LHCN-M2 (cell line): ENCODE measurements at regions not wholly inside any gene's neighbourhood (a gene's known extent, or its start where the extent isn't known, plus 50 kb on each side); places are given as distances from the start of the nearest gene placed in this dataset.
"Not testable (repeated sequence)": the region's sequence is repeated elsewhere in the genome, so short reads cannot be mapped to it uniquely, and the experiment has no call there.

Source experiments
- DNase-seq: peaks from one replicate; pipeline ENCODE4 v3.0.0-alpha.2; 2012; ENCODE audit warnings: low read depth

- peak; percentile 32 for DNase-seq
Measured at GRCh38 chr13:33340631-33341030, 55.1 kb upstream of the STARD13 start.

GRCh38 chr13:33341861-33342452 is 56.4 kb upstream of the STARD13 start:
- DNase-seq: peak; percentile 3

GRCh38 chr13:33345842-33346241 is 60.3 kb upstream of the STARD13 start:
- DNase-seq: peak; percentile 1

DNA sequence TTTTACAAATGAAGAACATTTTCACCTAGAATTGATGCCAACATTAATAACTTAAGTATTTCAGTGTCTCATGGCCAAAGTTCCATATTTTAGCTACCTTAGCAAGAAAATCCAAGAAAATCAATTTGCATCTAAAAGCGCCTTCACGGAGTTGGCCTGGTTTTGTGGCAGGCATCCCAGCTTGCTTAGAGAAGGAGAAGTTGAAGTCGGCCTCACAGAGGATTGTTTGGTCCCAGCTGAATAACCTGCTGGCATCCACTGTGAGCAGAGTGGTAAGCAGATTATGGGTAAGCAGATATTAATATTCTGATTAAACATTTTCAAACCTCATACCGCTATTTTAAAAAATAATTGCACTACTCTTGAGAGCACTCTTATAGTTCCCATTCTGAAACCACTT is 62.3 kb upstream of the STARD13 start:
- no peak for DNase-seq

- peak; percentile 31 for DNase-seq
Measured at GRCh38 chr13:33348366-33348765, 62.8 kb upstream of the STARD13 start.

GRCh38 chr13:33349288-33349985 is 63.9 kb upstream of the STARD13 start:
- peak; percentile 55 for DNase-seq

- peak; percentile 45 for DNase-seq
Measured at GRCh38 chr13:33349986-33350826, 64.7 kb upstream of the STARD13 start.

DNA sequence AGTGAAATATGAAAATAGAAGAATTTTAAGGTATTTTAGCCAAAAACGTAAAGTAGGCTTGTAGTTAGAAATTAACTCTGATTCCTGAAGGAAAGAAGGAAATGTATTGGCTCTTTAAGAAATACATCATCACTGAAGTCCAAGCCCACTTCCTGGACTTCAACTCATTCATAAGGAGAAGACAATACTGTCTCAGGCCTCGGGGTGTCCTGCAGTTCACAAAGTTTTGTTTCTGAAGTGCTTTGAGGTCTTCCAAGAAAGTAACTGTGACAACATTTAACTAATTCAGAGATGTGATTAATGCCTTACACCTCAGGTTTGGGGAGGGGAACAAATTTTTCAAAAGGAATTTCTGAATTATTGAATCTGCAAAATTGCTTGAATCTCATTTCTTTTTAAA is 65.8 kb upstream of the STARD13 start:
- DNase-seq: peak; percentile 83

DNA sequence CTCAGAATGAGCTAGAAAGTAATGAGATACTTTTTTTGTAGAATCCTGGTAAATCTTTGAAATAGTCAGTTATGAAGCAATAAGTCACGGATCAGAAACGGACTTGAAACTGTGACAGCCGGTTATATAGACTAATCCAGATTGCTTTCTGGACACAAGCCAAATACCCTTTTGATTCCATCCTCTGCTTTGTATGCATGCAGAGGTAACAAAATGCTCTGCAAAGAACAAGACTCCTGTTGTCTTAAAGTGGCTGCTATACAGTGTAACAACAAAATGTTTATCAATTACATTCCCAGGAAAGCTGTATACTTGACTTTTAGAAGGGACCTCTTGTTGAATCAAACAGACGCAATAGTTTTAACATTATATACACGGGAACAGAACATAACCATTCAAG is 66.5 kb upstream of the STARD13 start:
- DNase-seq: no peak

DNA sequence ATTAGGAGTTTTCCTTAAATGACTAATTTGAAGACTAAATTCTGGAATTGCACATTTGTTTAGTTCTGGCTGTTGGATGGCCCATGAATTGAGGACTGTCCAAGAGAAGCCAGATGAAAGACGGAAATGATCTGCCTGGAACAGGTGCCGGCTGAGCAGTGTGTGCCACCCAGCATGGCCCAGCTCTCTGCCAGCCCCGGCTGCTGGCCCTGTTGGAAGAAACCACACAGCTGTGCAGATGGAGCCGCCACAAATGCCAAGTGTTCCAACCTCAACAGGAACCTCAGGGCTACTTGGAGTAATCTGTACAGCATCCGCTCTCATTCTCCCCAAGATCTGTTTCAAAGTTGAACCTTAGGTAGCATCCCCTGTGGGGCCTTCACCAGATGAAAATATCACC is 67.0 kb upstream of the STARD13 start:
- peak; percentile 79 for DNase-seq

DNA sequence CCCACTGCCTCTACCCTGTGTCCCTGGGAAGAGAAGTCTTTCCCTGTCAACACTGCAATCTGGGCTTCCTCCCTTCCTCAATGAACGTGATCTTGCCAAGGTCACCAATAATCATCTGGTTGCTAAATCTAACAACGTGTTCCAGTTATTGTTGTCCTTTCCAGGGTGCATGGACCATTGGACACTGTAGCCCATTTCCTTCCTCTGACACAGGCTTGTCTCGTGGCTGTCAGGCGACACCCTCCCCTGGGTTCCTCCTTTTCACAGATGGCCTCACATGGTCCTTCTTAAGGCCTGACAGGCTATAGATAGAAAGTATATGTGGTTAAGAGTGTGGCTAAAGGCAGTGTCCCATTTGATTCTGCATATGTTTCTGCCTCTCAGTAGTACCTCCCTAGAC is 67.7 kb upstream of the STARD13 start:
- DNase-seq: no peak

GRCh38 chr13:33353646-33354045 is 68.1 kb upstream of the STARD13 start:
- no peak for DNase-seq

- peak; percentile 69 for DNase-seq
Measured at GRCh38 chr13:33355201-33355895, 69.8 kb upstream of the STARD13 start.

DNA sequence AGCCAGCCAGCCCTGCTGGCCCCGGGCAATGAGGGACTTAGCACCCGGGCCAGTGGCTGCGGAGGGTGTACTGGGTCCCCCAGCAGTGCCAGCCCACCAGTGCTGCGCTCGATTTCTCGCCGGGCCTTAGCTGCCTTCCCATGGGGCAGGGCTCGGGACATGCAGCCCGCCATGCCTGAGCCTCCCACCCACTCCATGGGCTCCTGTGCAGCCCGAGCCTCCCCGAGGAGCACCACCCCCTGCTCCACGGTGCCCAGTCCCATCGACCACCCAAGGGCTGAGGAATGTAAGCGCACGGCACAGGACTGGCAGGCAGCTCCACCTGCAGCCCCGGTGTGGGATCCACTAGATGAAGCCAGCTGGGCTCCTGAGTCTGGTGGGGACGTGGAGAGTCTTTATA is 72.5 kb upstream of the STARD13 start:
- not testable (repeated sequence) for DNase-seq

GRCh38 chr13:33362986-33363727 is 77.6 kb upstream of the STARD13 start:
- DNase-seq: no peak

DNA sequence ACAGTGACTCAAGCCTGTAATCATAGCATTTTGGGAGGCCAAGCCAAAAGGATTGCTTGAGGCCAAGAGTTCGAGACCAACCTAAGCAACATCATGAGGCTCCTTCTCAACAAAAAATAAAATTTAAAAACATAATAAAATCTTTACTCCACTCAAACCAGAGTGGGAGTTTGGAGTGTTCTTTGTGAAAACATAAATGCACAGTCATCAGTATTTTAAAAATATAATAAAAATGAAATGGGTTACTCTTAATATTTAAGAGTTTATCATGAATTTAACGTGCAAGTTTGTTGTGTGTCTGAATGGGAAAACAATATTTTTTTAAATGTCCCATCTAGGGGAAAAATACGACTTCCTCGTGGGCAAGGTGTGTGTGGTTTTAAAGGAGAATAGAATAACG is 78.6 kb upstream of the STARD13 start:
- DNase-seq: no peak

- DNase-seq: no peak
Measured at GRCh38 chr13:33366469-33367062, 81.0 kb upstream of the STARD13 start.

DNA sequence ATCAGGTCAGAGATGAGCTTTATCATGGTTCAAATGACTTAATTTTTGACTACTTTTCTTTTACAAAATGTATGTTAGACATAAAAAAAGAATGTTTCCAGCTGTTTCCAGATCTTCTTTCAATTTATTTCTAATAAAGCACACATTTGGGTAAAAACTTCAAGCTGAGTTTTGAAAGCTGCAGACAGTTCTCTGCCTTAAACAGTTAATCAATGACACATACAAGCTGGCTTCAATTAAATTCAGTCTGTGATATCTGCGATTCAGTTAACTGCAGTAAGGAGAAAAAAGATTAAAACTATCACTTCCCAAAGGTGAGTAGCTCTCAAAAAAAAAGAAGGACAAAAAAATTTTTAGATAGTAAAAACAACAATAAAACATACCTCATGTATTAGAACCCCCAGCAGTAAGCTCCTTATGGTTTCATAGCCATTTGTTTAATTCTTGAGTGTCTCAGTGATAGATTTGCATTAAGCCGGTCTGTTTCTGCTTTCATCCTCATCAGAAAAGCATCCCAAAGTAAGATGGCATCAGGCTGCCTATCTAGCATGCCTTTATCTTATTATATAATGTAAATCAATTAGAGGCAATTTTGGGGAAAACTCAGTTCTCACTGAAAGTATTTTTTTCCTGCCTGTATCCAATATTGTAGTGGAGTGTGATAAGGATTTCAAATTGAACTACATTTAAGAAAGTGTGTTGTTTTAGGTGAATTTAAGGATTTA is 81.8 kb upstream of the STARD13 start:
- DNase-seq: no peak

- DNase-seq: no peak
Measured at GRCh38 chr13:33367926-33368325, 82.4 kb upstream of the STARD13 start.

GRCh38 chr13:33369073-33369472 is 83.5 kb upstream of the STARD13 start:
- DNase-seq: no peak
